Neuron (in vitro differentiated cells): ENCODE measurements at regions not wholly inside any gene's neighbourhood (a gene's known extent, or its start where the extent isn't known, plus 50 kb on each side); places are given as distances from the start of the nearest gene placed in this dataset.

Source experiments
- H2AFZ ChIP-seq: one replicate; pipeline ENCODE4 v1.6.1; 2013; ENCODE audit warnings: low read depth, mild to moderate bottlenecking, inconsistent platforms, low read length, moderate library complexity
- H3K27me3 ChIP-seq: one replicate; pipeline ENCODE4 v1.6.1; 2013; ENCODE audit warnings: low read length; ENCODE audit not compliant: insufficient read depth
- H3K36me3 ChIP-seq: one replicate; pipeline ENCODE4 v1.6.1; 2013; ENCODE audit warnings: low read length; ENCODE audit not compliant: insufficient read depth
- H3K4me1 ChIP-seq: one replicate; pipeline ENCODE4 v1.6.1; 2013; ENCODE audit warnings: low read length; ENCODE audit not compliant: insufficient read depth
- H3K4me3 ChIP-seq: 2 replicates; pipeline ENCODE4 v1.5.1; 2013; ENCODE audit warnings: mild to moderate bottlenecking, low read length, moderate library complexity
- H3K9me3 ChIP-seq: one replicate; pipeline ENCODE4 v1.6.1; 2013; ENCODE audit warnings: low read length

DNA sequence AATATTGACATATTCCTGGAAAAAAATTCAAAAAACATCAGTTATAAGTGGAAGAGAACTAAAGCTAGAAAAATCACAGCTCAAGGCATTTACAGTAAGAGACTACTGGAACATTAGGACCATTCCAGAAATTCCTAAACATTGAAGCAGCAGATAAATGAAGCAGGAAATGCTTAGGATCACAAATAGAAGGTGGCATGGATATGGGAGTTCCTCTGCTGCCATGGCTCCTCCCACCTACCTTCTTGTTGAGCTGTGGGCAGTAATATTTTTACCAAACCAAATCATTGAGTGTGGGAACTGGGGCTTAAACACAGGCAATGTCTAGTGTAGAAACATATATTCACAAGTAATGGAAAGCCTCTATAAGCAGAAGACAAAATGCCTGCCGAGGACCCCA is 292.8 kb downstream of the ANKRD7 start:
- H3K4me1 ChIP-seq: no peaks in the 10 kb centered on the region
- no peaks in the 10 kb centered on the region for H3K36me3 ChIP-seq

DNA sequence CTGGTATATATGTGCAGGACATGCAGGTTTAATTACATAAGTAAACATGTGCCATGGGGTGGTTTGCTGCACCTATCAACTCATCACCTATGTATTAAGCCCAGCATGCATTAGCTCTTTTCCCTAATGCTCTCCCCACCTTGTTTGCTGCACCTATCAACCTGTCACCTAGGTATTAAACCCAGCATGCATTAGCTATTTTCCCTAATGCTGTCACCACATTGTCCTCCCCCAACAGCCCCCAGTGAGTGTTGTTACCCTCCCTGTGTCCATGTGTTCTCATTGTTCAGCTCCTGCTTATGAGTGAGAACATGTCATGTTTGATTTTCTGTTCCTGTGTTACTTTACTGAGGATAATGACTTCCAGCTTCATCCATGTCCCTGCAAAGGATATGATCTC is 300.5 kb downstream of the ANKRD7 start:
- Histone ChIP-seq H3K4me1 (no peaks in the 10 kb centered on the region), H3K9me3 (no peaks in the 10 kb centered on the region), H3K4me3 (no peak overlapping the region), H3K27me3 (no peaks in the 10 kb centered on the region), H3K36me3 (no peaks in the 10 kb centered on the region), H2AFZ (no peak overlapping the region)

More for the DNA sequence above, 292.8 kb downstream of the ANKRD7 start:
- Histone ChIP-seq H3K27me3 (no peaks in the 10 kb centered on the region), H3K9me3 (no peaks in the 10 kb centered on the region), H3K4me3 (no peak overlapping the region), H2AFZ (no peak overlapping the region)

DNA sequence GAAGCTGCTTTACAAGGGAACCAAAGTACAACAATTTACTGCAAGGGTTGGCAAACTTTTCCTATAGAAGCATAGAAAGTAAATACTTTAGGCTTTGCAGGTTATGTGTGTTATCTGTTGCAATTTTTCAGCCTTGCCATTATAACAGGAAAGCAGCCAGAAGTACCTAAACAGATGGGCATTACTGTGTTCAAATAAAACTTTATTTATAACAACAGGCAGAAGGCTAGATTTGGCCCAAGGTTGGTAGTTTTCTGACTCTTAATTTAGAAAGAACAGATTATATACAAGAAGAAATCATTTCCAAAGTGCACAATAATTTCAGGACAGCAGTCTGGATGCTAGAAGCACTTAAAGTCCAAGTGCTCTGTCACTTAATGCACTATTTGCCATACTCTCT is 307.1 kb downstream of the ANKRD7 start:
- no peaks in the 10 kb centered on the region for H3K9me3 ChIP-seq
- no peak overlapping the region for H3K4me3 ChIP-seq
- H3K4me1 ChIP-seq: no peaks in the 10 kb centered on the region
- no peaks in the 10 kb centered on the region for H3K27me3 ChIP-seq
- H2AFZ ChIP-seq: no peak overlapping the region
- H3K36me3 ChIP-seq: no peaks in the 10 kb centered on the region

DNA sequence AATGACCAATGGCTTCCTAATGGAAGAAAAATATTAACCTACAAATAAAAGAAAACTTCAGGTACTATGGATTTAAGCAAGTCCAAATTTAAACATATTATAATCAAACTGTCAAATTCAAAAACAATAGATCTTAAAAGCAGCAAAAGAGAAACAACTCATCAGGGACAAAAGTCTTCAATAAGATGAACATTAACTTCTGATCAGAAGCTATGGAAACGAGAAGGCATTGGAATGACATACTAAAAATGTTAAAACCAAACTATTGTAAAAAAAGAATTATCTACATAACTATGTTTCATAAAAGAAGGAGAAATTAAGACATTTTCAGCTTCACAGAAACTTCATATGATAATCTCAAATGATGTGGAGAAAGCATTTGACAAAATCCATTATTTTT is 334.7 kb downstream of the ANKRD7 start:
- Histone ChIP-seq H2AFZ (no peak overlapping the region), H3K36me3 (no peaks in the 10 kb centered on the region), H3K4me3 (no peak overlapping the region), H3K4me1 (no peaks in the 10 kb centered on the region), H3K9me3 (no peaks in the 10 kb centered on the region), H3K27me3 (no peaks in the 10 kb centered on the region)

DNA sequence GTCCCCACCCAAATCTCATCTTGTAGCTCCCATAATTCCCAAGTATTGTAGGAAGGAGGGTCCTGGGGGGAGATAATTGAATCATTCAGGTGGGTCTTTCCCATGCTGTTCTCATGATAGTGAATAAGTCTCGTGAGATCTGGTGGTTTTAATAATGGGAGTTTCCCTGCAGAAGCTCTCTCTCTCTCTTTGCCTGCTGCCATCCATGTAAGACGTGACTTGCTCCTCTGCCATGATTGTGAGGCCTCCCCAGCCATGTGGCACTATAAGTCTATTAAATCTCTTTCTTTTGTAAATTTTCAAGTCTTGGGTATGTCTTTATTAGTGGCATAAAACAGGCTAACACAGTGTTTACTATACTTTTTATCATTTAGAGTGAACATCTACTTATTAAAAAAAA is 338.8 kb downstream of the ANKRD7 start:
- no peaks in the 10 kb centered on the region for H3K36me3 ChIP-seq
- H2AFZ ChIP-seq: no peak overlapping the region
- no peak overlapping the region for H3K4me3 ChIP-seq
- no peaks in the 10 kb centered on the region for H3K4me1 ChIP-seq
- H3K9me3 ChIP-seq: no peaks in the 10 kb centered on the region
- no peaks in the 10 kb centered on the region for H3K27me3 ChIP-seq

DNA sequence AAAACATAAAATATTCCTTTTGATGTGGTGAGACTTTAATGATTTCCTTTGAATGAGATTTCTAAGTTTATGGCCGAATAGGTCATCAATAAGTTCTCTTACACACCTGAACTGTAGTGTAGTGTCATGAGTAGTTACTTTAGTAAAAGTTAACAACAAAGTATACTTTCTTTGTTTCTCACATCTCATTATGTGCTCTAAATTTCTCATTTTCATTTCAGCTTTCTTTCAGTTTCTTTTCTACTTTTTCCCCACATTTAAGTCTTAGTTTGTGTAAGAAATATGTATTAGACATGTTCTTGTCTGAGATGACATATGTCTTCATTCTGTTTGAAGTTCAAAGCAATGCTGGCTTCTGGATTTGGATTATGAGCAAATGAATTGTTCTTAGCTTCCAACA is 348.1 kb downstream of the ANKRD7 start:
- Histone ChIP-seq H3K27me3 (no peaks in the 10 kb centered on the region), H3K9me3 (no peaks in the 10 kb centered on the region), H3K4me3 (peak overlapping the region; percentile 36), H3K36me3 (no peaks in the 10 kb centered on the region), H2AFZ (peak overlapping the region; percentile 71), H3K4me1 (peaks cover 8% of the 10 kb centered on the region)

DNA sequence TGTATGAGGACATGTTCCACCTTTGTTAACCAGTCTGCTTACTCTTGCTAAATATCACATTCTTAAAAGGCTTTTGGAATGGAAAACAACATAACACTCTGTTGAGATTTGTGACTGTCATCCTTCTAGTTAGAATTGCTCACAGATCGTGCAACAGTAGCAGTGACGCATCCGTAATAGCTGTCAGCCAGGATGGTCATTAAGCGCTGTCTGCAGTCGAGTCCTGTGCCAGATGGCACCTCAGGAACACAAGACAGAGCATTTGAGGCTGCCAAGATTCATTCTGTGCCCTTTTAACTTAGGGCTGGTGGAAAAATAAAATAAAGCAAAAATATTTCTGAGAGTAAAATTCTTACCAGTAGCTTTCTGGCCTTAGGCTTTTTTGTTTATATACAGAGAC is 348.6 kb downstream of the ANKRD7 start:
- H3K4me3 ChIP-seq: peak overlapping the region; percentile 36
- peak overlapping the region; percentile 71 for H2AFZ ChIP-seq
- H3K27me3 ChIP-seq: no peaks in the 10 kb centered on the region
- H3K9me3 ChIP-seq: no peaks in the 10 kb centered on the region
- no peaks in the 10 kb centered on the region for H3K36me3 ChIP-seq
- H3K4me1 ChIP-seq: peaks cover 8% of the 10 kb centered on the region

DNA sequence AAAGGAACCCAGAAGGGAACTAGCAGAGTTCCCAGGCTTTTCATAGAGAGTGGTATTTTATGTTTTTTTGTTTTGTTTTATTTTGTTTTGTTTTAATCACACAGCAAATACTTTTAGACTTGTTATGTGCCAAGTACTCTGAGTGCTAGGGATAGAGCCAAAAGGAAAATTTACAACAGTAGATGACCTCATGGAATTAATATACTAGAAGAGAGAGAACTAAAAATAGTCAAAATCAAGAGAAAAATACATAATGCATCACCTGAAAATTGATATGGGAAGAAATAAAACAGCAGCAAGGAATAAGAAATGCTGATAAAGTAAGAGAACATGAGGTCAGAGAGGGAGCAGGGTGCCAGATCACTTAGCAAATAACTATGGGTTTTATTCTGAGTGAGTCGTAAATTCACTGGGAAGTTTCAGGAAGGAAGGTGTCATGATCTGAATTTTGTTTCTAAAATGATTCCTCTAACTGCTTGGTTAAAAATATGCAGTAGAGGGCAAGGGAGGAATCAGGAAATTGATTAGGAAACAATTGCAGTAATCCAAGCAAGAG is 351.0 kb downstream of the ANKRD7 start:
- no peaks in the 10 kb centered on the region for H3K27me3 ChIP-seq
- H3K4me1 ChIP-seq: peaks cover 8% of the 10 kb centered on the region

DNA sequence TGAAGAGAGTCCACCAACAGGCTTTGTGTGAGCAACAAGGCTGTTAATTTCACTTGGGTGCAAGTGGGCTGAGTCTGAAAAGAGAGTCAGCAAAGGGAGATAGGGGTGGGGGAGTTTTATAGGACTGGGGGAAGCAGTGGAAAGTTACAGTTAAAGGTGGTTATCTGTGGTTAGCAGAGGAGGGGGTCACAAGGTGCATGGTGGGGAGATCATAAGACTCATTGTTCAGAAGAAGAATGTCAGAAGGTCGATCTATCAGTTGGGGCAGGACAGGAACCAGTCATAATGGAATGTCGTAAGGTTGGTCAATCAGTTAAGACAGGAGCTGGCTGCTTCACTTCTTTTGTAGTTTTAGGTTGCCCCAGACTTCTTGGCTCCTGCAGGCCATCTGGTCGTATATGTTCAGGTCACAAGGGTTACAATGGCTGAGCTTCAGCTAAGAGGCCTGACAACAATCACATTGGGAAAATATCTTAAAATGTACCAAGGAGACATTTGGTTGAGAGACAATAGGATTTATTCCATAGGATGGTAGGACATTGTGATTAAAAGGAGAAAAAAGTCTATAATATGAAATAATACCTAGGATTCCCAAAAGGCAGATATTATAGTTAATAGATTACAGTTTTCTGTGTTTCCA is 356.4 kb downstream of the ANKRD7 start:
- Histone ChIP-seq H3K4me1 (no peaks in the 10 kb centered on the region), H3K9me3 (no peaks in the 10 kb centered on the region), H3K4me3 (no peak overlapping the region), H2AFZ (no peak overlapping the region), H3K36me3 (no peaks in the 10 kb centered on the region), H3K27me3 (no peaks in the 10 kb centered on the region)

More for the DNA sequence above, 351.0 kb downstream of the ANKRD7 start:
- Histone ChIP-seq H2AFZ (no peak overlapping the region), H3K9me3 (no peaks in the 10 kb centered on the region), H3K36me3 (no peaks in the 10 kb centered on the region), H3K4me3 (no peak overlapping the region)

DNA sequence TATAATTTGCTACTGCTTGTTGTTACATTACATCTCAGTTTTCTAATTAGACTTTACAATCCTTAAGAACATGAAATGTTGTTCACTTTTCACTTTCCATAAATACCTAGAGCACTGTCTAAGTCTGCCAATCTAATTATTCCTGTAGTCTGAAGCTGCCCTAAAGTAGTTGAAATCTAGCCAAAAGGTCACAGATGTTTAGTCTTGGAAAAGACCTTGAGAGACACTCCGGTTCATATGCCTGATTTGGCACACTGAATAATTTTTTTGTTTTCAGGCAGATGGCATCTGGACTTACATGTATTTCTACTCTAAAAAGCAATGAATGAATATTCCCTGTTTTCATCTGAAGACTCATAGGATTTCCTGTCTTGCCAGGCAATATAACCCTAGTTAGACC is 359.1 kb downstream of the ANKRD7 start:
- no peak overlapping the region for H2AFZ ChIP-seq
- H3K36me3 ChIP-seq: no peaks in the 10 kb centered on the region
- no peaks in the 10 kb centered on the region for H3K27me3 ChIP-seq
- no peaks in the 10 kb centered on the region for H3K4me1 ChIP-seq
- H3K9me3 ChIP-seq: peaks cover 6% of the 10 kb centered on the region
- no peak overlapping the region for H3K4me3 ChIP-seq

DNA sequence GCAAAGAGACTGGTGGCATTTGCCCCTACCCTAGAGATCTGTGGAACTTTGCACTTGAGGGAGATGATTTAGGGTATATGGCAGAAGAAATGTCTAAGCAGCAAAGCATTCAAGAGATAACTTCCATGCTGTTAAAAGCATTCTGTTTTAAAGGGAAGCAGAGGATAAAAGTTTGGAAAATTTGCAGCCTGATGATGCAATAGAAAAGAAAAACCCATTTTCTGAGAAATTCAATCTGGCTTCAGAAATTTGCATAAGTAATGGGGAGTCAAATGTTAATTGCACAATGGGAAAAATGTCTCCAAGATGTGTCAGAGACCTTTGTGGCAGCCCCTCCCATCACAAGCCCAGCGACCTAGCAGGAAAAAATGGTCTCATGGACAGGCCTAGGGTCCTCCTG is 361.7 kb downstream of the ANKRD7 start:
- Histone ChIP-seq H3K4me3 (no peak overlapping the region), H3K9me3 (peaks cover 6% of the 10 kb centered on the region), H3K36me3 (no peaks in the 10 kb centered on the region), H3K27me3 (no peaks in the 10 kb centered on the region), H3K4me1 (no peaks in the 10 kb centered on the region), H2AFZ (no peak overlapping the region)

DNA sequence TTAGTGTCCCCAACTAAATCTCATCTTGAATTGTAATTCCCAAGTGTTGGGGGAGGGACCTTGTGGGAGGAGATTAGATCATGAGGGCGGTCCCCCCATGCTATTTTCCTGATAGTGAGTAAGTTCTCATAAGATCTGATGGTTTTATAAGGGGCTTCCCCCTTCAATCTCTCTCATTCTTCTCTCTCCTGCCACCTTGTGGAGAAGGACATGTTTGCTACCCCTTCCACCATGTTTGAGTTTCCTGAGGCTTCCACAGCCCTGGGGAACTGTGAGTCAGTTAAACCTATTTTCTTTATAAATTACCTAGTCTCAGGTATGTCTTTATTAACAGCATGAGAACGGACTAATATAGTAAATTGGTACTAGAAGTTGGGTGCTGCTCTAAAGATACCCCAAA is 365.6 kb downstream of the ANKRD7 start:
- peaks cover 6% of the 10 kb centered on the region for H3K9me3 ChIP-seq
- no peak overlapping the region for H3K4me3 ChIP-seq
- no peaks in the 10 kb centered on the region for H3K36me3 ChIP-seq
- no peak overlapping the region for H2AFZ ChIP-seq
- no peaks in the 10 kb centered on the region for H3K27me3 ChIP-seq
- peaks cover 2% of the 10 kb centered on the region for H3K4me1 ChIP-seq

DNA sequence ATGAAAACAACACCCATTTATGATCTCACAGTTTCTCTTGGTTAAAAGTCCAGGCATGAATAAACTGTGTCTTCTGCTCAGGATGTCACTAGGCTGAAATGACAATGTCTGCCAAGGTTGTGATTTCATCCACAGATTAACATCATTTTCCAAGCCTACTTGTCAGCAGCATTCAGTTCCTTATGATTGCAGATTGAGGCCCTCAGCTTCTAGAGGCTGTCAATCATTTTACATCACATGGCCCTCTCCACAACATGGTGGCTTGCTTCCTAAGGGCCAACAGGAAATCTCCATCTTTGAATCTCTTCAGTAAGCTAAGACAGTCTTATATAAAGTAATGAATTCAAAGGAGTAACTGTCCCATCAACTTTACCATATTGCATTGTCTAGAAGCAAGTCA is 377.6 kb downstream of the ANKRD7 start:
- no peaks in the 10 kb centered on the region for H3K4me1 ChIP-seq
- no peaks in the 10 kb centered on the region for H3K36me3 ChIP-seq
- no peak overlapping the region for H2AFZ ChIP-seq
- H3K27me3 ChIP-seq: no peaks in the 10 kb centered on the region
- H3K9me3 ChIP-seq: no peaks in the 10 kb centered on the region
- H3K4me3 ChIP-seq: no peak overlapping the region

DNA sequence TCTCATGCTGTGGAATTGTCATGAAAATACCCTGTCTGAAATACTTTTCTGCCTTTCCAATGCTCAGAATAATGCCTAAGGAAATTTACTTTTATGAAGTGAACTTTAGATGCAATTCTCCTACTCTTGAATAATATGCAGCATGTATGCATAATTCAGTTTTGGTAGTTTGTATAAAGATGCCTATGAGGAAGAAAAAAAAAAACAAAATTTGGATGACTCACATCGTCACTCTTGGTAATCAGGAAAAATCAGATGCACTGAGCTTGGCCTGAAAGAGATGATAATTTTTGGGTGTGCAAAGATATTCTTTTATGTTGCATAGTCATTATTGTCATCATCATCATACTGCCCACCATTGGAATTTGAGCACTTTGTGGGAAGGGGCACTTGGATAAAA is 382.1 kb downstream of the ANKRD7 start:
- Histone ChIP-seq H3K4me1 (no peaks in the 10 kb centered on the region), H3K9me3 (no peaks in the 10 kb centered on the region), H2AFZ (no peak overlapping the region), H3K27me3 (no peaks in the 10 kb centered on the region), H3K36me3 (no peaks in the 10 kb centered on the region), H3K4me3 (no peak overlapping the region)
